Natural killer cell (primary cell): ENCODE measurements at regions not wholly inside any gene's neighbourhood (a gene's known extent, or its start where the extent isn't known, plus 50 kb on each side); places are given as distances from the start of the nearest gene placed in this dataset.

ENCODE experiments used
- ATAC-seq, 3 donors: fragments of 150-1000 bp in 2 of 3; fragments of 200-7000 bp in 1 of 3; cut with Tn5 transposase; 1 replicate in 1 of 3; 2 replicates in 2 of 3; pipeline ENCODE4 v1.10.0; 2021; ENCODE audit warnings: mild to moderate bottlenecking in 2 of 3, moderate library complexity in 2 of 3
- DNase-seq, 2 donors: peaks; one replicate each; pipeline versions ENCODE4 v3.0.0 to v3.0.0-alpha.2; 2013 to 2021; ENCODE audit warnings: mixed read lengths in 1 of 2
- H3K27ac ChIP-seq: one replicate; pipeline ENCODE4 v1.5.1; 2013; ENCODE audit warnings: mild to moderate bottlenecking, low read length
- H3K27me3 ChIP-seq: one replicate; pipeline ENCODE4 v1.6.1; 2013; ENCODE audit warnings: low read length; ENCODE audit not compliant: control insufficient read depth, insufficient read depth
- H3K36me3 ChIP-seq: one replicate; pipeline ENCODE4 v1.6.1; 2013; ENCODE audit warnings: low read length; ENCODE audit not compliant: control insufficient read depth, insufficient read depth
- H3K4me1 ChIP-seq: one replicate; pipeline ENCODE4 v1.6.1; 2013; ENCODE audit warnings: low read length; ENCODE audit not compliant: control insufficient read depth, insufficient read depth
- H3K4me3 ChIP-seq: one replicate; pipeline ENCODE4 v1.5.1; 2013; ENCODE audit warnings: low read length
- H3K9me3 ChIP-seq: one replicate; pipeline ENCODE4 v1.6.1; 2013; ENCODE audit warnings: low read length; ENCODE audit not compliant: control insufficient read depth, insufficient read depth
- H3K27ac Mint-ChIP-seq, 2 donors: one replicate each; pipeline ENCODE4 v1.8.0; 2022; ENCODE audit warnings: mild to moderate bottlenecking in 2 of 2, mixed read lengths in 2 of 2, moderate library complexity in 1 of 2
- H3K27me3 Mint-ChIP-seq, 2 donors: one replicate each; pipeline ENCODE4 v1.8.0; 2022; ENCODE audit warnings: low read depth in 2 of 2, mixed read lengths in 2 of 2
- H3K36me3 Mint-ChIP-seq: one replicate; pipeline ENCODE4 v1.8.0; 2022; ENCODE audit warnings: mixed read lengths
- H3K4me1 Mint-ChIP-seq, 2 donors: one replicate each; pipeline ENCODE4 v1.8.0; 2022; ENCODE audit warnings: mixed read lengths in 2 of 2
- H3K4me3 Mint-ChIP-seq: one replicate; pipeline ENCODE4 v1.8.0; 2022; ENCODE audit warnings: mild to moderate bottlenecking, moderate library complexity, mixed read lengths
- H3K9me3 Mint-ChIP-seq, 2 donors: one replicate each; pipeline ENCODE4 v1.8.0; 2022; ENCODE audit warnings: mixed read lengths in 2 of 2
- WGBS: methylation state at CpG from one replicate; pipeline ENCODE4 v1.1.7; 2013; ENCODE audit warnings: missing lambda C conversion rate; ENCODE audit not compliant: insufficient coverage; 5-methylcytosine and 5-hydroxymethylcytosine counted together
- intact Hi-C: fragments of 100-400 bp; cut with micrococcal nuclease; formaldehyde crosslinking; loops from one replicate; pipeline ENCODE4 v1.14.2; 2022
- TF ChIP-seq, protein P1 (sequence below): fragments of 200-600 bp; IDR thresholded peaks from one replicate; pipeline ENCODE4 v1.8.0; 2022; ENCODE audit warnings: antibody characterized with exemption

GRCh38 chr13:84998681-84999080, 800.5 kb downstream of the SLITRK6 start:
- no peaks in the 10 kb centered on the region for H3K4me1 ChIP-seq
- Mint-ChIP-seq H3K27me3 (no peaks in the 10 kb centered on the region), H3K36me3 (no peaks in the 10 kb centered on the region), H3K27ac (no peak overlapping the region), H3K4me3 (no peak overlapping the region), H3K9me3 (peaks cover 6 to 9% of the 10 kb centered on the region in 2 donors), H3K4me1 (no peaks in the 10 kb centered on the region)
- no peak for DNase-seq
- no peak for ATAC-seq
- H3K27ac ChIP-seq, result no peak overlapping the region
- H3K36me3 ChIP-seq, result no peaks in the 10 kb centered on the region
- no peaks in the 10 kb centered on the region for H3K27me3 ChIP-seq
- intact Hi-C loops, result no loop called here
- no peak overlapping the region for H3K4me3 ChIP-seq
- TF ChIP-seq, protein P1, sequence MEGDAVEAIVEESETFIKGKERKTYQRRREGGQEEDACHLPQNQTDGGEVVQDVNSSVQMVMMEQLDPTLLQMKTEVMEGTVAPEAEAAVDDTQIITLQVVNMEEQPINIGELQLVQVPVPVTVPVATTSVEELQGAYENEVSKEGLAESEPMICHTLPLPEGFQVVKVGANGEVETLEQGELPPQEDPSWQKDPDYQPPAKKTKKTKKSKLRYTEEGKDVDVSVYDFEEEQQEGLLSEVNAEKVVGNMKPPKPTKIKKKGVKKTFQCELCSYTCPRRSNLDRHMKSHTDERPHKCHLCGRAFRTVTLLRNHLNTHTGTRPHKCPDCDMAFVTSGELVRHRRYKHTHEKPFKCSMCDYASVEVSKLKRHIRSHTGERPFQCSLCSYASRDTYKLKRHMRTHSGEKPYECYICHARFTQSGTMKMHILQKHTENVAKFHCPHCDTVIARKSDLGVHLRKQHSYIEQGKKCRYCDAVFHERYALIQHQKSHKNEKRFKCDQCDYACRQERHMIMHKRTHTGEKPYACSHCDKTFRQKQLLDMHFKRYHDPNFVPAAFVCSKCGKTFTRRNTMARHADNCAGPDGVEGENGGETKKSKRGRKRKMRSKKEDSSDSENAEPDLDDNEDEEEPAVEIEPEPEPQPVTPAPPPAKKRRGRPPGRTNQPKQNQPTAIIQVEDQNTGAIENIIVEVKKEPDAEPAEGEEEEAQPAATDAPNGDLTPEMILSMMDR, result no peak
- no peaks in the 10 kb centered on the region for H3K9me3 ChIP-seq

DNA sequence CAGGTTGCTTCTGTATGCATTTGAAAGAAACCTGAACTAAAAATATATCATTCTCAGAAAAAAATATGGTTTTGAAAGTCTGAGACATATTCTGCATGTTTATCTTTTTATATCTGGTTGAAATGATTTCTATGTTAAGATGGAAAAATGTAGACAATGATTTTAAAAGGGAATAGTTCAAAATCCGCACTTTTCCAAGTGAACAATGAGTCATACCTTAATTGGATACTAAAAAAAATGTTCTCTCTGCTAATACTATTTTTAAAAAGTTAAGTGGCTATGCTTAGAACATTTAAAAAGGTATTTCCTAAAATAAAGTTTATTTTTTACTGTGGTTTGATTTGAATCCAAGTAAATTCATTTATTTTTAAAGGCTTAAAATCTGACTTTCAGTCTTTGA, 801.4 kb downstream of the SLITRK6 start:
- H3K4me3 ChIP-seq, result no peak overlapping the region
- WGBS, result no CpG with 5 or more reads among the region's 1 CpG
- H3K4me3 Mint-ChIP-seq, result no peak overlapping the region
- H3K4me1 Mint-ChIP-seq, result no peaks in the 10 kb centered on the region
- H3K36me3 Mint-ChIP-seq, result no peaks in the 10 kb centered on the region
- no peaks in the 10 kb centered on the region for H3K27me3 Mint-ChIP-seq
- TF ChIP-seq, protein P1, result no peak
- no peak overlapping the region for H3K27ac ChIP-seq
- no peaks in the 10 kb centered on the region for H3K27me3 ChIP-seq
- no peaks in the 10 kb centered on the region for H3K36me3 ChIP-seq
- H3K4me1 ChIP-seq, result no peaks in the 10 kb centered on the region
- ATAC-seq, result no peak
- peaks cover 6 to 9% of the 10 kb centered on the region in 2 donors for H3K9me3 Mint-ChIP-seq
- no peak overlapping the region for H3K27ac Mint-ChIP-seq
- intact Hi-C loops, result no loop called here
- no peak for DNase-seq
- no peaks in the 10 kb centered on the region for H3K9me3 ChIP-seq

DNA sequence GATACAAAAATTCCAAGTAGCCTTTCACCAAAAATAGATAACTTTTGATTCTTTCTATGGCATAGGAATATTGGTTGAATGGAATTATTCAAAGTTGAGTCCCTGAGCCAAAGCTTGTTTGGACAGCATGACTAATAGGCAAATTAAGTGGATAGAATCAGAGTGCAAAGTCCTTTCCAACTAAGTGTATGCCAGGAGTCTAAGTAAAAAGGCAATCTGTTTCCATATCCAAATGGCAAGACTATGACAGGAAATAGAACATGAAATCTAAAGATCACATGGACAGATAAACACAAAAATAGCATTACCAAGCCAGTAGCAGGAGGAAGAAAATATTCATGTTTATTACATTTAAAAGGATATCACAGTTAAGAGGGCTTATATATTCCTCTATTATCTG, 804.6 kb downstream of the SLITRK6 start:
- ATAC-seq (no peak), DNase-seq (no peak)
- Mint-ChIP-seq H3K4me3 (no peak overlapping the region), H3K4me1 (no peaks in the 10 kb centered on the region), H3K9me3 (peaks cover 5 to 12% of the 10 kb centered on the region in 2 donors), H3K27me3 (no peaks in the 10 kb centered on the region), H3K27ac (no peak overlapping the region), H3K36me3 (no peaks in the 10 kb centered on the region)
- Histone ChIP-seq H3K27me3 (no peaks in the 10 kb centered on the region), H3K9me3 (no peaks in the 10 kb centered on the region), H3K27ac (no peak overlapping the region), H3K36me3 (no peaks in the 10 kb centered on the region), H3K4me1 (no peaks in the 10 kb centered on the region), H3K4me3 (no peak overlapping the region)
- intact Hi-C loops, result no loop called here
- TF ChIP-seq, protein P1, result no peak

GRCh38 chr13:84985860-84986259, 813.4 kb downstream of the SLITRK6 start:
- H3K4me1 ChIP-seq, result no peaks in the 10 kb centered on the region
- DNase-seq (no peak), ATAC-seq (no peak)
- Mint-ChIP-seq H3K27ac (no peak overlapping the region), H3K36me3 (no peaks in the 10 kb centered on the region), H3K4me3 (no peak overlapping the region), H3K27me3 (no peaks in the 10 kb centered on the region), H3K4me1 (no peaks in the 10 kb centered on the region), H3K9me3 (peaks cover 8 to 19% of the 10 kb centered on the region in 2 donors)
- no peaks in the 10 kb centered on the region for H3K27me3 ChIP-seq
- H3K4me3 ChIP-seq, result no peak overlapping the region
- intact Hi-C loops, result no loop called here
- WGBS, result 75% methylated on average over 2 of the region's 2 CpGs
- H3K27ac ChIP-seq, result no peak overlapping the region
- no peaks in the 10 kb centered on the region for H3K9me3 ChIP-seq
- no peaks in the 10 kb centered on the region for H3K36me3 ChIP-seq
- TF ChIP-seq, protein P1, result no peak
